ENCODE measurements at regions not wholly inside any gene's neighbourhood (a gene's known extent, or its start where the extent isn't known, plus 50 kb on each side); places are given as distances from the start of the nearest gene placed in this dataset.

GRCh38 chr1:37177230-37177864, 143.0 kb upstream of the GRIK3 start:
- Histone ChIP-seq H3K9me3 (no peaks in the 10 kb centered on the region), H3K4me1 (no peaks in the 10 kb centered on the region), H3K36me3 (no peaks in the 10 kb centered on the region), H3K27ac (no peak overlapping the region), H3K27me3 (peaks cover 24% of the 10 kb centered on the region), H3K4me3 (no peak overlapping the region)
- DNase-seq (ENCODE audit: low spot score in 2 of 2): no peak
- no peak for TF ChIP-seq POLR2A (IDR thresholded peaks at IDR 0.05)
- TF ChIP-seq POLR2AphosphoS5 (IDR thresholded peaks at IDR 0.05): no peak
- no peak for TF ChIP-seq EP300 (IDR thresholded peaks at IDR 0.05)
- no peak for TF ChIP-seq CTCF (IDR thresholded peaks at IDR 0.05)
- 57% methylated on average over 10 of the region's 10 CpGs for WGBS

GRCh38 chr1:37181425-37181824, 147.1 kb upstream of the GRIK3 start:
- no peaks in the 10 kb centered on the region for H3K9me3 ChIP-seq
- H3K36me3 ChIP-seq: no peaks in the 10 kb centered on the region
- H3K4me1 ChIP-seq: no peaks in the 10 kb centered on the region
- TF ChIP-seq EP300 (IDR thresholded peaks at IDR 0.05) (no peak), CTCF (IDR thresholded peaks at IDR 0.05) (no peak), POLR2A (IDR thresholded peaks at IDR 0.05) (no peak), POLR2AphosphoS5 (IDR thresholded peaks at IDR 0.05) (no peak)
- peaks cover 15% of the 10 kb centered on the region for H3K27me3 ChIP-seq
- H3K27ac ChIP-seq: no peak overlapping the region
- DNase-seq (ENCODE audit: low spot score in 2 of 2): no peak
- no peak overlapping the region for H3K4me3 ChIP-seq
- 54% methylated on average over 5 of the region's 5 CpGs for WGBS

GRCh38 chr1:37184789-37185188, 150.5 kb upstream of the GRIK3 start:
- Histone ChIP-seq H3K27me3 (peaks cover 15% of the 10 kb centered on the region), H3K36me3 (no peaks in the 10 kb centered on the region), H3K9me3 (no peaks in the 10 kb centered on the region), H3K4me3 (no peak overlapping the region), H3K4me1 (no peaks in the 10 kb centered on the region), H3K27ac (no peak overlapping the region)
- WGBS: 68% methylated on average over 1 of the region's 1 CpG
- no peak for DNase-seq (ENCODE audit: low spot score in 2 of 2)
- TF ChIP-seq EP300 (IDR thresholded peaks at IDR 0.05) (no peak), POLR2AphosphoS5 (IDR thresholded peaks at IDR 0.05) (no peak), POLR2A (IDR thresholded peaks at IDR 0.05) (no peak), CTCF (IDR thresholded peaks at IDR 0.05) (no peak)

GRCh38 chr1:37186246-37186756, 152.0 kb upstream of the GRIK3 start:
- no peak for TF ChIP-seq CTCF (IDR thresholded peaks at IDR 0.05)
- no peak for TF ChIP-seq EP300 (IDR thresholded peaks at IDR 0.05)
- TF ChIP-seq POLR2AphosphoS5 (IDR thresholded peaks at IDR 0.05): no peak
- WGBS: 93% methylated on average over 1 of the region's 1 CpG
- H3K4me1 ChIP-seq: no peaks in the 10 kb centered on the region
- H3K36me3 ChIP-seq: no peaks in the 10 kb centered on the region
- no peaks in the 10 kb centered on the region for H3K9me3 ChIP-seq
- H3K27ac ChIP-seq: no peak overlapping the region
- no peak overlapping the region for H3K4me3 ChIP-seq
- DNase-seq (ENCODE audit: low spot score in 2 of 2): no peak
- H3K27me3 ChIP-seq: peaks cover 10% of the 10 kb centered on the region

GRCh38 chr1:37189111-37189510, 154.8 kb upstream of the GRIK3 start:
- H3K36me3 ChIP-seq: no peaks in the 10 kb centered on the region
- TF ChIP-seq POLR2AphosphoS5 (IDR thresholded peaks at IDR 0.05) (no peak), EP300 (IDR thresholded peaks at IDR 0.05) (no peak), POLR2A (IDR thresholded peaks at IDR 0.05) (no peak), CTCF (IDR thresholded peaks at IDR 0.05) (no peak)
- no peak for DNase-seq (ENCODE audit: low spot score in 2 of 2)
- H3K9me3 ChIP-seq: peaks cover 3% of the 10 kb centered on the region
- no peak overlapping the region for H3K4me3 ChIP-seq
- WGBS: 23% methylated on average over 3 of the region's 3 CpGs
- peaks cover 3% of the 10 kb centered on the region for H3K27me3 ChIP-seq
- no peak overlapping the region for H3K27ac ChIP-seq
- no peaks in the 10 kb centered on the region for H3K4me1 ChIP-seq
